Activated T-cell treated with anti-CD3 and anti-CD28 coated beads, Interleukin-2, amount 50 U/mL, for 24 hours (primary cell): ENCODE measurements at regions not wholly inside any gene's neighbourhood (a gene's known extent, or its start where the extent isn't known, plus 50 kb on each side); places are given as distances from the start of the nearest gene placed in this dataset.

Experiments used
- DNase-seq: peaks from one replicate; pipeline ENCODE4 v3.0.0-alpha.2; 2020
- H3K27ac Mint-ChIP-seq: 2 replicates; pipeline ENCODE4 v1.8.0; 2020; ENCODE audit warnings: mild to moderate bottlenecking, mixed read lengths
- H3K27me3 Mint-ChIP-seq: 2 replicates; pipeline ENCODE4 v1.8.0; 2020; ENCODE audit warnings: mixed read lengths
- H3K36me3 Mint-ChIP-seq: 2 replicates; pipeline ENCODE4 v1.8.0; 2020; ENCODE audit warnings: low read depth, mixed read lengths
- H3K4me1 Mint-ChIP-seq: 2 replicates; pipeline ENCODE4 v1.8.0; 2020; ENCODE audit warnings: low read depth, mixed read lengths
- H3K4me3 Mint-ChIP-seq: 2 replicates; pipeline ENCODE4 v1.8.0; 2020; ENCODE audit warnings: mild to moderate bottlenecking, moderate library complexity, mixed read lengths
- H3K9me3 Mint-ChIP-seq: 2 replicates; pipeline ENCODE4 v1.8.0; 2020; ENCODE audit warnings: mixed read lengths

DNA sequence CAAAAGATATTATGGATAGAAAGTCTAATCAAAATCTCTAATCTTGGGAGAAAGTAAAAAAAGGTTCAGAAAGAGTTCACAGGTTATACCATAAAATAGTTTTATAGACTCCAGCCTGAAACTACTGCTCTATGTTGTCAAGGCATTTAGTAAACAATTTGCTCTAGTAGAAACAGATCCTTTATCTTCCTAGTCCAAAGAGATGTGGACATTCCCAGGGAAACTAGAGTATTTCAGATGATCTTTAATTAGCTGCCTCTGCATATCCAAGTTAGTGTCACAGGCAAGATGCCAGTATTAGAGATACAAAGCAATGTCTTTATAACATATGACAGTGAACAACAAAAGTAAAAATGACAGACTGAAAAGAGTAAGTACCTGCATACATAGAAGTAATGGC lies 708.6 kb downstream of the CCDC85A start:
- no peaks in the 10 kb centered on the region for H3K36me3 Mint-ChIP-seq
- no peaks in the 10 kb centered on the region for H3K27me3 Mint-ChIP-seq
- no peak overlapping the region for H3K4me3 Mint-ChIP-seq
- H3K4me1 Mint-ChIP-seq = no peaks in the 10 kb centered on the region
- no peak for DNase-seq
- H3K9me3 Mint-ChIP-seq = peaks cover 5% of the 10 kb centered on the region
- no peak overlapping the region for H3K27ac Mint-ChIP-seq

DNA sequence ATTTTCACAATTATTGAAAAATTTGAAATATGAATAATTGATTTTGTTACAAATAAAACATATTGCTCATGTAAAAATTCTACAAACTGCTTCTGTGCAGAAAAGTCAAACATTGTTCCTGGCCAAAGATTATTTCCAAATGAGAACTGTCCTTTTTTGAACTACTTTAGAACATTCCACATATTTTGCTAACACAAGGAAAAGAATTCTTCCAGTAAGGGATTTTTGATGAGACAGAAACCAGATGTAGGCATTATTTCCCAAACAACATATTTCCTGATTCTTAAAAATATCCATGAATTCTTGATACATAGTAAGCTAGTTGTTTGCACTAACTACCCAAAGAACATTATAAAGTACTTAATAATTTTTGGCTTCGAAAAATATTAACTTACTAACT lies 715.2 kb downstream of the CCDC85A start:
- DNase-seq = no peak
- Mint-ChIP-seq H3K27ac (no peak overlapping the region), H3K4me3 (no peak overlapping the region), H3K27me3 (no peaks in the 10 kb centered on the region), H3K36me3 (no peaks in the 10 kb centered on the region), H3K9me3 (peaks cover 9% of the 10 kb centered on the region), H3K4me1 (no peaks in the 10 kb centered on the region)

DNA sequence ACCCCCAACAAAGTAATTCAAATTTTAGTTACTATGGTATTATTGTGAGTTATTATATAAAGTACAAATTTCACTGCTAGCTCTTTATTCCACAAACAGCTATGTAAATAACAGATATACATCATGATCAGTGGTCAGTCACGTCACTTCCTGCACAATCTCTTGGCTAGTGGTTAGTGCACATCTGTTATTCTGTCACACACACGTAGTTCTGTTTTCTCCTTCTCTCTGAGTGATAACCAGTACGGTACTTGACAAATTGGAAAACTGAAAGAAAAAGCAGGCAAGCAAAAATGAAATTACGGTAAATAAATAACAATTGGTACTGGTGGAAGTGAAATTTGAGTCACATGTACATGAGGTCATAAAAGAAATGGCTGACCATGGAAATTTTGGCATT lies 728.7 kb downstream of the CCDC85A start:
- peaks cover 22% of the 10 kb centered on the region for H3K9me3 Mint-ChIP-seq
- no peaks in the 10 kb centered on the region for H3K36me3 Mint-ChIP-seq
- H3K27me3 Mint-ChIP-seq = no peaks in the 10 kb centered on the region
- H3K4me1 Mint-ChIP-seq = no peaks in the 10 kb centered on the region
- DNase-seq = no peak
- H3K27ac Mint-ChIP-seq = no peak overlapping the region
- H3K4me3 Mint-ChIP-seq = no peak overlapping the region

DNA sequence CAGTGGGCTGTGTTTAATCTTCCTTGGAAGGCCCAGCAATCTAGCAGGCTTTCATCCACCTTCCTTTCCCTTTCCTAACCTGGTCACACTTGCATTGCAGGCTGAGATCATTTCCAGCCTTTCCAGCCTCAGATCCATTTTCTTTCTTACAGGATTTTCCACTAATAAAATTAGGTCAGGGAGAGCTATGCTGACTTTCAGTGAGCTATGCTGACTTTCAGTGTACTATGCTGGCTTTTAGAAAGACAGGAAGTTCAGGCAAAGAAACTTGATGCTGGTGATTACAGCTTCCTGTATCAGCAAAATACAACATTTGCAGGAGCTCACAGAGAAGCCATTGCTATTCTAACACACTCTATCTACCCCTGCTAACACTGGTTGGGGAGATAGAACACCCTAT lies 735.0 kb downstream of the CCDC85A start:
- no peak for DNase-seq
- Mint-ChIP-seq H3K36me3 (no peaks in the 10 kb centered on the region), H3K4me3 (no peak overlapping the region), H3K4me1 (no peaks in the 10 kb centered on the region), H3K9me3 (peaks cover 13% of the 10 kb centered on the region), H3K27me3 (no peaks in the 10 kb centered on the region), H3K27ac (no peak overlapping the region)

- H3K4me3 Mint-ChIP-seq = no peak overlapping the region
- DNase-seq = no peak
- no peaks in the 10 kb centered on the region for H3K4me1 Mint-ChIP-seq
- H3K27ac Mint-ChIP-seq = no peak overlapping the region
- peaks cover 28% of the 10 kb centered on the region for H3K9me3 Mint-ChIP-seq
- no peaks in the 10 kb centered on the region for H3K27me3 Mint-ChIP-seq
- no peaks in the 10 kb centered on the region for H3K36me3 Mint-ChIP-seq
These were observed 750.2 kb downstream of the CCDC85A start for GRCh38 chr2:56933976-56934375.

GRCh38 chr2:56934866-56935265 lies 751.1 kb downstream of the CCDC85A start:
- H3K4me3 Mint-ChIP-seq = no peak overlapping the region
- H3K9me3 Mint-ChIP-seq = peaks cover 23% of the 10 kb centered on the region
- H3K36me3 Mint-ChIP-seq = no peaks in the 10 kb centered on the region
- H3K27me3 Mint-ChIP-seq = no peaks in the 10 kb centered on the region
- no peak for DNase-seq
- no peak overlapping the region for H3K27ac Mint-ChIP-seq
- H3K4me1 Mint-ChIP-seq = no peaks in the 10 kb centered on the region

GRCh38 chr2:56940054-56940453 lies 756.3 kb downstream of the CCDC85A start:
- no peaks in the 10 kb centered on the region for H3K36me3 Mint-ChIP-seq
- no peak for DNase-seq
- no peaks in the 10 kb centered on the region for H3K4me1 Mint-ChIP-seq
- H3K27me3 Mint-ChIP-seq = no peaks in the 10 kb centered on the region
- H3K4me3 Mint-ChIP-seq = no peak overlapping the region
- H3K9me3 Mint-ChIP-seq = peaks cover 19% of the 10 kb centered on the region
- H3K27ac Mint-ChIP-seq = no peak overlapping the region

DNA sequence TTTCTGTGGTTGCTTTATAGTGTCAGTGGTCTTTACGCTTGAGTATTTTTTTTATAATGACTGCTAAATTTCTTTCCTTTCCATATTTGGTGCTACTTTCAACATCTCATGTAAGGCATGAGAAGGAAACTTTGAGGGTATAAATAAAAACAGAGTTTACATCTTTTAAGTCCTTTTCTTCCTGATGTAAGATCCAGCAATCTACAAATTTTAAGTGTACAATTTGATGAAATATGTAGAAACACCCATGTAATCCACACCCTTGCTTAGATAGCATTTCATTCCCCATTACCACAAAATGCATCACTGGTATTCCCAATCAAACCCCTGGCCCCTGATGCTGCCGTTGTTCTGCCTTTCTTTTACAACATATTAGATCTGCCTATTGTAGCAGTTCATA lies 769.1 kb downstream of the CCDC85A start:
- peaks cover 31% of the 10 kb centered on the region for H3K9me3 Mint-ChIP-seq
- no peaks in the 10 kb centered on the region for H3K36me3 Mint-ChIP-seq

DNA sequence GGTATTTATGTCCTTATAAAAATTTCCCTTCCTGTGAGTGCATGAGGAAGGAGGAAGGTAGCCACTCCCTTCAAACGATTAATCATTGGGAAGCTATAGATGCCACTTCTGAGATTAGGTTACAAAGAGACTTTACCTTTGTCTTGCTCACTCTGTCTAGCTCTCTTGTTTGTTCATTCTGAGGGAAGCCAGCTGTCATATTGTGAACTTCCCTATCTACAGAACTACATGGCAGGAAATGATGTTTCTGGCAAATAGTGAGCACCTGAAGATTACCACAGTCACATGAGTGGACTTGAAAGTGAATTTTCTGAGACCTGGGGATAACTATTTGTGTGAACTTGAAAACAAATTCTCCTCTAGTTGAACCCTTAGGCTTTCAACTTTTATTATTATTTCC lies 776.8 kb downstream of the CCDC85A start:
- peaks cover 25% of the 10 kb centered on the region for H3K9me3 Mint-ChIP-seq
- H3K27ac Mint-ChIP-seq = no peak overlapping the region
- H3K36me3 Mint-ChIP-seq = no peaks in the 10 kb centered on the region
- no peak overlapping the region for H3K4me3 Mint-ChIP-seq
- H3K27me3 Mint-ChIP-seq = no peaks in the 10 kb centered on the region
- DNase-seq = no peak
- H3K4me1 Mint-ChIP-seq = no peaks in the 10 kb centered on the region

More for the DNA sequence above, 769.1 kb downstream of the CCDC85A start:
- DNase-seq = no peak
- no peak overlapping the region for H3K4me3 Mint-ChIP-seq
- no peaks in the 10 kb centered on the region for H3K27me3 Mint-ChIP-seq
- H3K4me1 Mint-ChIP-seq = no peaks in the 10 kb centered on the region
- no peak overlapping the region for H3K27ac Mint-ChIP-seq

- no peak for DNase-seq
- no peak overlapping the region for H3K27ac Mint-ChIP-seq
- H3K4me1 Mint-ChIP-seq = no peaks in the 10 kb centered on the region
- peaks cover 16% of the 10 kb centered on the region for H3K9me3 Mint-ChIP-seq
- H3K4me3 Mint-ChIP-seq = no peak overlapping the region
- H3K27me3 Mint-ChIP-seq = no peaks in the 10 kb centered on the region
- H3K36me3 Mint-ChIP-seq = no peaks in the 10 kb centered on the region
These were observed 778.9 kb downstream of the CCDC85A start for GRCh38 chr2:56962673-56963072.

GRCh38 chr2:56969513-56969912 lies 785.7 kb downstream of the CCDC85A start:
- H3K36me3 Mint-ChIP-seq = no peaks in the 10 kb centered on the region
- H3K4me1 Mint-ChIP-seq = no peaks in the 10 kb centered on the region
- H3K9me3 Mint-ChIP-seq = peaks cover 12% of the 10 kb centered on the region
- H3K4me3 Mint-ChIP-seq = no peak overlapping the region
- no peaks in the 10 kb centered on the region for H3K27me3 Mint-ChIP-seq
- no peak overlapping the region for H3K27ac Mint-ChIP-seq
- DNase-seq = no peak

DNA sequence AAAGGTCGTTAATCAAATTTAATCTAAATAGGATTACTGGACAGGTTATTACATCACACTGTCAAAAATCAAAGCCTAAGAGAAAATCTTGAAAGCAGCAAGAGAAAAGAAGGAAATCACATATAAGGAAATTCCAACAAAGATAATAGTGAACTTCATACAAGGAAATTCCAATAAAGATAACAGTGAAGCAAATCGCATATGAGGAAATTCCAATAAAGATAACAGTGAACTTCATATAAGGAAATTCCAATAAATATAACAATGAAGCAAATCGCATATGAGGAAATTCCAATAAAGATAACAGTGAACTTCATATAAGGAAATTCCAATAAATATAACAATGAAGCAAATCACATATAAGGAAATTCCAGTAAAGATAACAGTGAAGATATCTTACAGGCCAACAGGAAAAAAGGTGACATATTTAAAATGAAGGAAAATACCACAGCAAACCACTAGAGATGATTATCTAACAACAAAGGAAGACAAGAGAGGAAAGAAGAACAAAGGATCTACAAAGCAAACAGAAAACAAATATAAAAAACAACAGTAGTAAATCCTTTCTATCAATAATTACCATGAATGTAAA lies 787.7 kb downstream of the CCDC85A start:
- no peaks in the 10 kb centered on the region for H3K36me3 Mint-ChIP-seq
- no peak overlapping the region for H3K27ac Mint-ChIP-seq
- H3K27me3 Mint-ChIP-seq = no peaks in the 10 kb centered on the region
- H3K4me1 Mint-ChIP-seq = no peaks in the 10 kb centered on the region
- DNase-seq = no peak
- H3K9me3 Mint-ChIP-seq = peaks cover 12% of the 10 kb centered on the region
- H3K4me3 Mint-ChIP-seq = no peak overlapping the region

- no peak for DNase-seq
- Mint-ChIP-seq H3K27ac (no peak overlapping the region), H3K4me1 (no peaks in the 10 kb centered on the region), H3K4me3 (no peak overlapping the region), H3K9me3 (peaks cover 47% of the 10 kb centered on the region), H3K27me3 (no peaks in the 10 kb centered on the region), H3K36me3 (no peaks in the 10 kb centered on the region)
These were observed 797.8 kb downstream of the CCDC85A start for GRCh38 chr2:56981554-56981953.

GRCh38 chr2:56985609-56986008 lies 801.8 kb downstream of the CCDC85A start:
- Mint-ChIP-seq H3K36me3 (no peaks in the 10 kb centered on the region), H3K9me3 (peaks cover 24% of the 10 kb centered on the region)

DNA sequence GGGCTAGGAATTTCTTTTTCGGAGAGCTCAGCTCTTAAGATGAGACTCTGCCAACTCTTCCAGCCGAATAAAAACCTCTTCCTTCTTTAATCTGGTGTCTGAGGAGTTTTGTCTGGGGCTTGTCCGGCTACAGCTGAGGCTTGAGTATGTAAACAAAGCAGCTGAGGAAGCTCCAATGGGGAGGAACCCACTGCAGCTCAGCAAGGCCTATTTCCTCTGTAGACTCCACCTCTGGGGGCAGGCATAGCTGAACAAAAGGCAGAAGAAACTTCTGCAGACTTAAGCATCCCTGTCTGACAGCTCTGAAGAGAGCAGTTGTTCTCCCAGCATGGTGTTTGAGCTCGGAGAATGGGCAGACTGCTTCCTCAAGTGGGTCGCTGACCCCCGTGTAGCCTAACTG lies 838.7 kb downstream of the CCDC85A start:
- no peak for DNase-seq
- Mint-ChIP-seq H3K9me3 (peaks cover 13% of the 10 kb centered on the region), H3K27ac (no peak overlapping the region), H3K36me3 (no peaks in the 10 kb centered on the region), H3K4me3 (no peak overlapping the region), H3K4me1 (no peaks in the 10 kb centered on the region), H3K27me3 (no peaks in the 10 kb centered on the region)

More at GRCh38 chr2:56985609-56986008, 801.8 kb downstream of the CCDC85A start:
- H3K27ac Mint-ChIP-seq = no peak overlapping the region
- no peak overlapping the region for H3K4me3 Mint-ChIP-seq
- H3K27me3 Mint-ChIP-seq = no peaks in the 10 kb centered on the region
- no peaks in the 10 kb centered on the region for H3K4me1 Mint-ChIP-seq
- no peak for DNase-seq
